Fibroblast of villous mesenchyme (primary cell): ENCODE measurements at regions not wholly inside any gene's neighbourhood (a gene's known extent, or its start where the extent isn't known, plus 50 kb on each side); places are given as distances from the start of the nearest gene placed in this dataset.

Experiments used
- DNase-seq: peaks from one replicate; pipeline ENCODE4 v3.0.0-alpha.2; 2010; ENCODE audit warnings: low read depth
- H3K4me3 ChIP-seq: 2 replicates; pipeline ENCODE4 v1.5.1; 2011; ENCODE audit warnings: low read depth, mild to moderate bottlenecking, low read length
- CTCF ChIP-seq: IDR thresholded peaks from 2 replicates; pipeline ENCODE4 v1.5.1; 2012; ENCODE audit warnings: low read depth, mild to moderate bottlenecking, low read length; ENCODE audit not compliant: insufficient read depth

DNA sequence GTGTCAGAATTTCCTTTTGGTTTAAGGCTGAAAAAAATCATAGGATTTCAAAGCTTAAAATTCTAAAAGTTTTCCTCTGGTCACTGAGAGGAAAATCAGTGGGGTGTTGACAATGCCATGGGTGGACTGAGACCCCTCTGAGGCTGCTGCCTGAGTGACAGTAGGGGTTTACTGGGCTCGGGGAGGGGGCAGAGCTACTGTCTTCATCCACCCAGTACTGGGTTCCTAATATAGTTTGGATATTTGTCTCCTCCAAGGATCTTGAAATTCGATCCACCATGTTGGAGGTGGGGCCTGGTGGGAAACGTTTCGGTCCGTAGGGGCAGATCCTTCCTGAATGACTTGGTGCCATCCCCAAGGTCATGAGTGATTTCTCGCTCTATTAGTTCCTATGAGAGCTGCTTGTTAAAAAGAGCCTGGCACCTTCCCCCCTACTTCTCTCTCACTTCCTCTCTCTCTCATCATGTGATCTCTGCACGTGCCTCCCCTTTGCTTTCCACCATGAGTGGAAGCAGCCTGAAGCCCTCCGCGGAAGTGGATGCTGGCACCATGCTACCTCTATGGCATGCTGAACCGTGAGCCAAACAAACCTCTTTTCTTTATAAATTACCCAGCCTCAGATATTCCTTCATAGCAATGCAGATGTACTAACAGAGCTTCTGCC, 72.3 kb downstream of the MAP10 start:
- no peak for DNase-seq
- H3K4me3 ChIP-seq: no peak overlapping the region
- no peak for TF ChIP-seq CTCF

- DNase-seq: no peak
- H3K4me3 ChIP-seq: no peak overlapping the region
- TF ChIP-seq CTCF: no peak
Observed at GRCh38 chr1:232878086-232878485, 72.3 kb upstream of the NTPCR start.

- peak; percentile 34 for DNase-seq
- peak; percentile 67 for TF ChIP-seq CTCF
- H3K4me3 ChIP-seq: no peak overlapping the region
Observed at GRCh38 chr1:232880354-232880753, 70.1 kb upstream of the NTPCR start.

DNA sequence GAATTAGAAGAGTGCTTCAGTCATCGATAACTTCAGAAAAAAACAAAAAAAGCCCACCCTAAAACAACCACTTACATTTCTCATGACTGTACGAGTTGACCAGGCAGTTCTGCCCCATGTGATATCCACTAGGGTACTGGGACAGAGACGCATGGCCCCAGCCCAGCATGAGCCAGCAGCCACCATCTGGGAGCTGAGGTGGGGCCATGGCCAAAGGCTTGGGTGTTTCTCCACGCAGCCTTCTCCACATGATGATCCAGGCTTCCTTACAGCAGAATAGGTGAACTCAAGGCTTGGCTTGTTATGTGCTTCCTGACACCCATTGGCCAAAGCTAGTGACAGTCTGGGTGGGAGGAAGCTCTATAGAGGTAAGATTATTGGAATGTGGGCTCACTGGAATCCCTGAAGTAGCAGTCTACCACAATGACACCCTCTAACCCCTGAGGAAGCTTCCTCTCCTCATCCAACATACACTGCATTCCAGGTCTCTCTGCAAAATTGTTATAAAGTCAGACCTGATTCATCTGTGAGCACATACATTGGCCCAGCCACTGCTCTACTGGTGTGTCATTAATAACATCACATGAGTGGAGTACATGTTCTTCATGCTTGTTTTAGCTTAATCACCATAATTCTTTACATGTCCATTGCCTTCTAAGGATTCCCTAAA, 66.3 kb upstream of the NTPCR start:
- H3K4me3 ChIP-seq: no peak overlapping the region
- no peak for DNase-seq
- no peak for TF ChIP-seq CTCF

DNA sequence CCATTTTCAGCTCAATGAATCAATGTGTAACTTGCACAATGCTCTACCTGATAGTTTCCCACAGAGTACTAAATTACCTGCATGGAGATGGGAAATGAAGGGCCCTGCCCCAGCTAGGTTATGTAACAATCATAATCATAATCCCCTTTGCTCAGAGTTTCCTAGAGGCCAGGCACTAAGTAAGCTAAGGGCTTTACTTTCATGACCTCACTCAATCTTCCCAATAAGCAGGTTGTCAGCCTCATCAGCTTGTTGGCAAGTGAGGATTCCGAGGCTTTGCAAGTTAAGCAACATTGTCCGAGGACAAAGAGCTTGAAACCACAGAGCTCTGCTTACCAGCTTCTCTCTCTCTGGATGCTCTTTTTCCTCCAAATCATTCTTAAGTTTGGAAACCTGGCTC, 64.1 kb upstream of the NTPCR start:
- no peak for TF ChIP-seq CTCF
- H3K4me3 ChIP-seq: no peak overlapping the region
- DNase-seq: no peak

DNA sequence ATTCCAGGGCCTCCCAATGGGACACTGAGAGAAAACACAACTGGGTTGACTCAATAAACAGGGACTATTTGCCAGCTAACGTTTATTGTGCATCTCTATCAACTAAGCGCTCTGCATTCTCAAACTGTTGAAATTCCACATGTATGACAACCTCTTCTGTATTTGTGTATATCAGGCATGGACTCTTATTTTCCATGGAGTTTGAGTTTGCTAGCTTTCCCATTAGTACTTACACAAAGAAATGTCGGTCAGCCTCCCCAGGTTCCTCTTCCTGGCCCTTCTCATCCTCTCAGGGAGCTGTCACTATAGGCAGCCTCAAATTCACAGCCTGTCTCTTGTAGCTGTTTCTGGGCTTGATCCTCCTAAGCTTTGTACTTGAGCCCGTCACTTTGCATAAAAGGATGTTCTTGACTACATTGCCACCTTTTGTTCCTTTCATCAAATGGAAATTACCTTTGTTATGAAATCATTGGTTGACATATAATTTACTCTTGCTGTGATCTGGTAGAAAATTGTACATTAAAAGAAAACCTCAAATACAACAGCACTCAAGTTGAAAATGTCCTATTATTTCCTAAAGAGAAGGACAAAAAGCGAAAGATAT, 60.0 kb upstream of the NTPCR start:
- no peak for DNase-seq
- no peak for TF ChIP-seq CTCF
- no peak overlapping the region for H3K4me3 ChIP-seq
